ENCODE measurements at regions not wholly inside any gene's neighbourhood (a gene's known extent, or its start where the extent isn't known, plus 50 kb on each side); places are given as distances from the start of the nearest gene placed in this dataset.
"Not testable (repeated sequence)": the region's sequence is repeated elsewhere in the genome, so short reads cannot be mapped to it uniquely, and the experiment has no call there.

DNA sequence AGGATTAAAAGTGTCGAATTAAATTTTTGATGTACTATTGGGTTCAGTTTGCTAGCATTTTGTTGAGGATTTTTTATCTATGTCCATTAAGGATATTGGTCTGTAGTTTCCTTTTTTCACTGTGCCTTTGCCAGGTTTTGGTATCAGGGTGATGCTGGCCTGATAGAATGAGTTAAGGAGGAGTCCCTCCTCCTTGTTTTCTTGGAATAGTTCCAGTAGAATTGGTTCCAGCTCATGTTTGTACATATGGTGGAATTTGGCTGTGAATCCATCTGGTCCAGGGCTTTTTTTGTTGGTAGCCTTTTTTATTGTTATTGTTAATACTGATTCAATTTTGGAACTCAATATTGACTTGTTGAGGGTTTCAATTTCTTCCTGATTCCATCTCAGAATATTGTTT lies 141.8 kb downstream of the SIM1 start:
- DNase-seq = no peak

- no peak for DNase-seq
Observed at GRCh38 chr6:100320686-100321085, 144.0 kb downstream of the SIM1 start.

DNA sequence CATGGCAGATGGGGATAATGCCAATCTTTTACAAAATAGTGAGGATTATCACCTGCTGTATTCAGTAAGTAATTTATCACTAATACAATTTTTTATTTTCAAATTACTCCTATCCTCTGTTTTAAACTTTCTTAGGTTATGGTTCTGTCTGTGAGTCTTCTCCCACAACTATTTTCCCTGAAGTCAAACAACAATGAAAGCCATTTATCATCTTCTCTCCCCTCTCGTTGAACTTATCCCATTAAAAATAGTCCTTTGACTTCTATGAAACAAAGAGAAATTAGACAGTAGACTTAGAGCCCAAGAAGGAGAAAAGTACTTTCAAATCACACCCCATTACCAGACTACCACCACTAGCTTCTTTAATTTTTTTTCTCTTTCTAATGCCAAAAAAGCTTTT lies 147.7 kb downstream of the SIM1 start:
- DNase-seq = no peak

DNA sequence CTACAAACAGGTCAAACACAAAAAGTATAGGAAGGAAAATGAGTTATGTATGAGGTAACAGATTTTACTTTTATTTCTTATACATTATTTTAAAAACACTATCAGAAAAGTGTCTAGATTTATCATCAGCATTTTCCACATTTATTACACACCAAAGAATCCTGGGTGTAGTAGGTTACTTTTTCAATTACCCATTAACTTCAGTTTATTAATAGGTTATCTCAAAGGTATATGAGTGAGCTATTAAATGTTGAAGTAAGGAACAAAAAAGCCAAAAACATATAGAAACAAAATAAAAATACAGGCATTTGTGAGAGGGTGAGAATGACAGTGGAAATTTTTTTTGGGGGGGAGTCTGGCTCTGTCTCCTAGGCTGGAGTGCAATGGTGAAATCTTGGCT lies 150.5 kb downstream of the SIM1 start:
- no peak for DNase-seq

GRCh38 chr6:100311707-100312251 lies 152.9 kb downstream of the SIM1 start:
- DNase-seq = no peak

DNA sequence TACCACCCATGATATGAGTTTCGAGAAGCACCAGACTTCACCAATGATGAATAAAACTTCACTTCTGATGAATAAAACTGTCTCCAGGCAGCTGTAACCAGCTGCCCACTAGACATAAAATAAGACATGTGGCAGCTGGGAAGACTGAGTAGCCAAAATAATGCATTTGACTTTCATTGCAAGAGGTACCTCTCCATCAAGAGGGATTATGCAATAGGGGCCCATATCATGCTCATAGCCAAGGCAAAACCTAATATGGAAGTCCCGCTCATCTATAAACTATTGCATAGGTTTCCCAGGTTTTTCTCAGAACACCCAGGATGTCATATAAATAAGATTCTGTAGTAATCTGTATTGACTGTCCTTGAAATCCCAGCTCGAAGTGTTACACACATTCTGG lies 155.5 kb downstream of the SIM1 start:
- DNase-seq = no peak

DNA sequence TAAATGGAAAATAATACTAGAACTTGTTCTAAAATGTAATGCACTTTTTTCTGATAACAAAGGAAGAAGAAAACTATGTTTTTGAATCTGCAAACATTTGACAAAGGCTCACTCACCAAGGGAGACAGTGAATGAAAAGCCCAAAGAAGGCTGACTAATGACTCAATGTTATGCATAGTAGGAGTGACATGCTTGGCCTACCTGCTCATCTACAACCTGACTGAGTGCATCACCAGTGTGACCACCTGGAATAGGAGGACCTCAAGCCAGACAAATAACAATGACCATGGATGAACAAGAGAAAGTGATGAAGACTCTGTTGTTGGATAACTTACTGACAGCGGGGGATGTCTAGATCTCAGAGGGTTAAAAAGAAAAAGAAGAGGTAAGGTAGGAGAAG lies 157.2 kb downstream of the SIM1 start:
- no peak for DNase-seq

- no peak for DNase-seq
Observed at GRCh38 chr6:100305209-100305869, 159.4 kb downstream of the SIM1 start.

- no peak for DNase-seq
Observed at GRCh38 chr6:100304575-100304974, 160.1 kb downstream of the SIM1 start.

GRCh38 chr6:100301731-100302130 lies 163.0 kb downstream of the SIM1 start:
- DNase-seq = no peak

DNA sequence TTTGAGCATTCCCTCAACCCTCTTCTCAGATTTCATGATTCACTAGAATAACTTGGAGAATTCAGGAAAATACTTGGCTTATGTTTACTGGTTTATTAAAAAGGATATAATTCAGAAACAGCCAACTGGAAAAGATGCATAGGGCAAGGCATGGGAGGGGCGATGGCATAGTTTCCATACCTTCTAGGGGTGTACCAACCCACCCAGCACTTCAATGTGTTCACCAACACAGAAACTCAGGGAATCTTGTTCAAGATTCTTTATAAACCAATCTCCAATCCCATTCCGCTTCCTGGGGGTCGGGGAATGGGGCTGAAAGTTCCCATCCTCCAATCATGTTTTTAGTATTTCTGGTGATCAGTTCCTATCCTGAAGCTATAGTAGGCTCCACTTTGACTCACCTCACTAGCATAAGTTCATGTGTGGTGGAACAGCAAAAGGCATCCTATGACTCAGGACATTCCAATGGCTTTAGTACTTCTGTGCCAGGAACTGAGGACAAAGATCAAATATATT lies 164.4 kb downstream of the SIM1 start:
- no peak for DNase-seq

- peak in 1 of 5 experiments; percentile 81 for DNase-seq
Observed at GRCh38 chr6:100296810-100297544, 167.7 kb downstream of the SIM1 start.

- not testable (repeated sequence) for DNase-seq
Observed at GRCh38 chr6:100295172-100295571, 169.5 kb downstream of the SIM1 start.

DNA sequence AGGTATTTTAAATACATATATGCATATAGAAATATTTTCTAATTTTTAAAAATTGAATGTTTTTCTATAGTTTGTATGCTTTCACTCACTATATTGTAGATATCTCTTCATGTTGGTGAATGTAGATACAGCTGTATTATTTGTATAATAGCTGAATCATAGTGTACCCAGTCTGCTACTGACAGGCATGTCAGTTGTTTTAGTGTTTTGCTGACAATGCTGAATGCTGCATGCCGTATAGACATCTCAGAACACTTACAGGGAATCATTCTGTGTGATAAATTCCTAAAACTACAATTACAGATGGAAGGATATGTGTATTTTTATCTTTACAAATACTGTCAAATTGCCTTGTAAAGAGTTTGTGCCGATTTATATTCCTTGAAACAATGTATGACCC lies 175.4 kb downstream of the SIM1 start:
- no peak for DNase-seq

GRCh38 chr6:100288311-100288710 lies 176.4 kb downstream of the SIM1 start:
- DNase-seq = no peak

DNA sequence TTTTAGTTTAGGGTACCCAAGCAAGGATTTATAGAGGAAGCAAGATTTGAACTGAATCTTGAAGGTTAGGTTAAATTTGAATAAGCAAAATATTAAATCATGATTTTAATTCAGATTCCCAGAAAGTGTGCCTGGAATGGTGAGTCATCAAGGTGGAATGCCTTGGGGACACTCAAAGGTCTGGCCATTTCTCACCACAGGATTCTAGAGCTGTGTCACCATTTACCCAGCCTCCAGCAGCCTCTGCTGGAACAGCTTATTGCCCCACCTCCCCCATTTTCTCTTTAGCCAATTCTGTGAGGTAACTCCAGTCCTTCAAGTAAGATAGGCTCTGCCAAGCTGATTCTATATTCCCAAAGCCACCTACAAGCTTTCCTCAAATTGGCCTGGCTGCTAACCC lies 181.4 kb downstream of the SIM1 start:
- no peak for DNase-seq

GRCh38 chr6:100281471-100281901 lies 183.2 kb downstream of the SIM1 start:
- peak in 1 of 5 experiments; percentile 37 for DNase-seq

- DNase-seq = no peak
Observed at GRCh38 chr6:100276311-100277057, 188.2 kb downstream of the SIM1 start.

DNA sequence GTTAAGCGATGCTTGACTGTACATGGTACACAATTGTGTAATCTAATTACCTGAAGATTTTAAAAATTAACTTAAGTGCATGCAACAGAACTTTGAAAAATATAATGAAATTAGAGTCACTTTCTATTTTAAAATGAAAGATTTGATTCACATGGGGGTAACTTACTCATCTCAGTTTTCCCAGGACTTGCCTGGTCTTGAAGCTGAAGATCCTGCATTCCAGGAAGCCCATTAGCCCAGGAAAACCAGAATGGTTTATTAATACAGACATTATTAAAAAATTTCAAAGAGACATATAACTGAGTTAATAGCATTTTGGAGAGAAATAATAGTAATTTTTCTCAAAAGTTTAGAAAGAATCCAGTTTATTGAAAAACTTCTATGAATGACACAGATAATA lies 190.6 kb downstream of the SIM1 start:
- DNase-seq = no peak

DNA sequence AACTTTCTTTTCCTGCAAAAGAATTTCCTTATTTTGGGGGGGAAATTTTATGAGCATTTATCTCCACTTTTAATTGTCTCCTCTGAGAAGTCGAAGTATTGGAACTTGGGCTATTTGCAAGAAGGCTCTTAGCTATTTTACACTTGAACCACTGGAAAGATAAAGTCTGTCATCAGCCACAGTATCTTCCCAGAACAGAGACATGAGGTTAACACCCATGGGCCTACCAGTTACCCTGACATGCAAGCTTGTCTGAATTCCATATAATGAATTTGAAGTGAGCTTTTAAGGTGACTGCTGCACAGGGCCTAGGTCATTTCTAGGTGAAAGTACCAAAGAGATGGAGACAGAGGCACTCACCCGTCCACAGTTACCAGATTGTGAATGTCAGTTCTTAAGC lies 193.1 kb downstream of the SIM1 start:
- peak in 1 of 5 experiments; percentile 69 for DNase-seq

- DNase-seq = peak in 1 of 5 experiments; percentile 7
Observed at GRCh38 chr6:100271202-100271601, 193.5 kb downstream of the SIM1 start.

DNA sequence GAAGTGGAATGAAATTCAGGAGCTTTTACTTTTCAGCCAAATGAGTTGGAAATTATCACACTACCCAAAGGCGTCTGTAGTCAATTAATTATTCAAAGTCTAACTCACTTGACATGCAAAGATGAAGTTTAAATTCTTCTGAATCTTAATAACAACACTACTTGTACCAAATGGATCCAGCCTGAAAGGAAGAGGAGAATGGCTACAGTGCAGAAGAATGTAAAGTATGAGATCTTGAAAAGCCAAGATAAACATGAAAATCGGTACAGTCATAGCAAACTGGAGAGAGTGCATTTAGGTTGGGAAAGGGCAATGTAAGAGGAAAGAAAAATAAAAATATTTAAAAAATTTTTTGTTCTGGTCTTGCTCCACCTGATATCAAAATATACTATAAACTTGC lies 195.5 kb downstream of the SIM1 start:
- DNase-seq = no peak

DNA sequence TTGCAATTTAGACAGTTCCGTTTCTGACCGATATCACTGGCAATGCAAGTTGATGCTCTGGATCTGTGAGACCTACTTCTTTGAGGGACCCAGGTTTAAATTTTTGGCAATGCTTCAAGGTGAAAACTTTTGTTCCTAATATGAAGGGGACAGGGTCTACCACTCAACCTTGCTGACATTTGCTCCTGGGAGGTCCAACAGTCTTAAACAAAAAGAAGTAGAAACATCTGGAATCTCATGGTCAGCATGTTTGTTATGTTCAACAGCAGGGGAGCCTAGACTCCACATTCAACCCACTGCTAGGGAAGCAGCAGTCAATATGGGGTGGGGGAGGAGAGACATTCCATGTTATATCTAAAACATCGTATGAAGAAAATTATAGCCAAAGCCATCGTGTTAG lies 196.4 kb downstream of the SIM1 start:
- no peak for DNase-seq

Measured in T-helper 2 cell (primary cell).